Activated naive CD8-positive, alpha-beta T cell treated with anti-CD3 and anti-CD28 coated beads, Interleukin-2, amount 50 U/mL, for 24 hours (primary cell): ENCODE measurements at regions not wholly inside any gene's neighbourhood (a gene's known extent, or its start where the extent isn't known, plus 50 kb on each side); places are given as distances from the start of the nearest gene placed in this dataset.

ENCODE experiments used
- ATAC-seq: fragments of 150-1000 bp; cut with Tn5 transposase; one replicate; pipeline ENCODE4 v1.10.0; 2021
- DNase-seq: peaks from one replicate; pipeline ENCODE4 v3.0.0; 2021
- H3K27ac Mint-ChIP-seq: one replicate; pipeline ENCODE4 v1.8.0; 2021; ENCODE audit warnings: mild to moderate bottlenecking, mixed read lengths
- H3K27me3 Mint-ChIP-seq: one replicate; pipeline ENCODE4 v1.8.0; 2021; ENCODE audit warnings: mixed read lengths
- H3K36me3 Mint-ChIP-seq: one replicate; pipeline ENCODE4 v1.8.0; 2021; ENCODE audit warnings: low read depth, mixed read lengths
- H3K4me1 Mint-ChIP-seq: one replicate; pipeline ENCODE4 v1.8.0; 2021; ENCODE audit warnings: mixed read lengths
- H3K4me3 Mint-ChIP-seq: one replicate; pipeline ENCODE4 v1.8.0; 2021; ENCODE audit warnings: mild to moderate bottlenecking, moderate library complexity, mixed read lengths
- H3K9me3 Mint-ChIP-seq: one replicate; pipeline ENCODE4 v1.8.0; 2021; ENCODE audit warnings: mixed read lengths

GRCh38 chr17:36816907-36817288 lies 120.4 kb upstream of the LHX1 start:
- H3K9me3 Mint-ChIP-seq: no peaks in the 10 kb centered on the region
- peaks cover 44% of the 10 kb centered on the region for H3K27me3 Mint-ChIP-seq
- no peaks in the 10 kb centered on the region for H3K4me1 Mint-ChIP-seq
- H3K4me3 Mint-ChIP-seq: no peak overlapping the region
- ATAC-seq (no peak), DNase-seq (no peak)
- H3K36me3 Mint-ChIP-seq: no peaks in the 10 kb centered on the region
- no peak overlapping the region for H3K27ac Mint-ChIP-seq

- H3K27ac Mint-ChIP-seq: no peak overlapping the region
- DNase-seq (no peak), ATAC-seq (no peak)
- H3K4me1 Mint-ChIP-seq: no peaks in the 10 kb centered on the region
- H3K4me3 Mint-ChIP-seq: no peak overlapping the region
- H3K27me3 Mint-ChIP-seq: peaks cover 38% of the 10 kb centered on the region
- no peaks in the 10 kb centered on the region for H3K36me3 Mint-ChIP-seq
- no peaks in the 10 kb centered on the region for H3K9me3 Mint-ChIP-seq
Observed at GRCh38 chr17:36817483-36818048, 119.7 kb upstream of the LHX1 start.

- peaks cover 36% of the 10 kb centered on the region for H3K27me3 Mint-ChIP-seq
Observed at GRCh38 chr17:36818134-36818825, 119.0 kb upstream of the LHX1 start.

GRCh38 chr17:36823850-36824677 lies 113.2 kb upstream of the LHX1 start:
- no peak overlapping the region for H3K27ac Mint-ChIP-seq
- no peaks in the 10 kb centered on the region for H3K4me1 Mint-ChIP-seq
- H3K9me3 Mint-ChIP-seq: no peaks in the 10 kb centered on the region
- DNase-seq: no peak
- H3K36me3 Mint-ChIP-seq: no peaks in the 10 kb centered on the region
- peaks cover 47% of the 10 kb centered on the region for H3K27me3 Mint-ChIP-seq
- no peak overlapping the region for H3K4me3 Mint-ChIP-seq
- ATAC-seq: no peak

More at GRCh38 chr17:36818134-36818825, 119.0 kb upstream of the LHX1 start:
- H3K4me1 Mint-ChIP-seq: no peaks in the 10 kb centered on the region
- no peak overlapping the region for H3K4me3 Mint-ChIP-seq
- no peaks in the 10 kb centered on the region for H3K9me3 Mint-ChIP-seq
- ATAC-seq: no peak
- no peak for DNase-seq
- no peak overlapping the region for H3K27ac Mint-ChIP-seq
- H3K36me3 Mint-ChIP-seq: no peaks in the 10 kb centered on the region

GRCh38 chr17:36824678-36825101 lies 112.6 kb upstream of the LHX1 start:
- DNase-seq: no peak
- no peak overlapping the region for H3K27ac Mint-ChIP-seq

GRCh38 chr17:36825113-36825512 lies 112.2 kb upstream of the LHX1 start:
- Mint-ChIP-seq H3K9me3 (no peaks in the 10 kb centered on the region), H3K27me3 (peaks cover 44% of the 10 kb centered on the region), H3K4me3 (no peak overlapping the region), H3K27ac (no peak overlapping the region), H3K36me3 (no peaks in the 10 kb centered on the region), H3K4me1 (no peaks in the 10 kb centered on the region)
- no peak for ATAC-seq
- DNase-seq: no peak

More at GRCh38 chr17:36824678-36825101, 112.6 kb upstream of the LHX1 start:
- H3K4me1 Mint-ChIP-seq: no peaks in the 10 kb centered on the region
- no peak overlapping the region for H3K4me3 Mint-ChIP-seq
- ATAC-seq: peak; percentile 7
- H3K9me3 Mint-ChIP-seq: no peaks in the 10 kb centered on the region
- H3K36me3 Mint-ChIP-seq: no peaks in the 10 kb centered on the region
- H3K27me3 Mint-ChIP-seq: peaks cover 46% of the 10 kb centered on the region

GRCh38 chr17:36825521-36825920 lies 111.8 kb upstream of the LHX1 start:
- no peaks in the 10 kb centered on the region for H3K9me3 Mint-ChIP-seq
- ATAC-seq: no peak
- no peak overlapping the region for H3K27ac Mint-ChIP-seq
- H3K4me1 Mint-ChIP-seq: no peaks in the 10 kb centered on the region
- no peak for DNase-seq
- H3K27me3 Mint-ChIP-seq: peaks cover 44% of the 10 kb centered on the region
- no peak overlapping the region for H3K4me3 Mint-ChIP-seq
- no peaks in the 10 kb centered on the region for H3K36me3 Mint-ChIP-seq

- Mint-ChIP-seq H3K36me3 (no peaks in the 10 kb centered on the region), H3K9me3 (no peaks in the 10 kb centered on the region), H3K4me1 (no peaks in the 10 kb centered on the region), H3K27me3 (peaks cover 44% of the 10 kb centered on the region), H3K4me3 (no peak overlapping the region), H3K27ac (no peak overlapping the region)
- no peak for ATAC-seq
- DNase-seq: no peak
Observed at GRCh38 chr17:36825951-36826350, 111.3 kb upstream of the LHX1 start.

- Mint-ChIP-seq H3K4me3 (no peak overlapping the region), H3K27me3 (peaks cover 37% of the 10 kb centered on the region), H3K36me3 (no peaks in the 10 kb centered on the region), H3K9me3 (no peaks in the 10 kb centered on the region), H3K4me1 (no peaks in the 10 kb centered on the region), H3K27ac (no peak overlapping the region)
- no peak for DNase-seq
- no peak for ATAC-seq
Observed at GRCh38 chr17:36827081-36827480, 110.2 kb upstream of the LHX1 start.

GRCh38 chr17:36829676-36830075 lies 107.6 kb upstream of the LHX1 start:
- Mint-ChIP-seq H3K9me3 (no peaks in the 10 kb centered on the region), H3K27ac (no peak overlapping the region), H3K4me1 (no peaks in the 10 kb centered on the region), H3K27me3 (peaks cover 26% of the 10 kb centered on the region), H3K36me3 (no peaks in the 10 kb centered on the region), H3K4me3 (no peak overlapping the region)
- DNase-seq (no peak), ATAC-seq (no peak)

- ATAC-seq: no peak
- peaks cover 11% of the 10 kb centered on the region for H3K27me3 Mint-ChIP-seq
- H3K27ac Mint-ChIP-seq: no peak overlapping the region
- no peaks in the 10 kb centered on the region for H3K9me3 Mint-ChIP-seq
- H3K36me3 Mint-ChIP-seq: no peaks in the 10 kb centered on the region
- H3K4me3 Mint-ChIP-seq: no peak overlapping the region
- DNase-seq: no peak
- no peaks in the 10 kb centered on the region for H3K4me1 Mint-ChIP-seq
Observed at GRCh38 chr17:36833279-36833678, 104.0 kb upstream of the LHX1 start.

GRCh38 chr17:36835036-36835435 lies 102.2 kb upstream of the LHX1 start:
- Mint-ChIP-seq H3K36me3 (no peaks in the 10 kb centered on the region), H3K4me1 (no peaks in the 10 kb centered on the region), H3K9me3 (no peaks in the 10 kb centered on the region), H3K27ac (no peak overlapping the region), H3K4me3 (no peak overlapping the region), H3K27me3 (peaks cover 7% of the 10 kb centered on the region)
- no peak for ATAC-seq
- no peak for DNase-seq

- DNase-seq (no peak), ATAC-seq (no peak)
- Mint-ChIP-seq H3K4me3 (no peak overlapping the region), H3K9me3 (no peaks in the 10 kb centered on the region), H3K27ac (no peak overlapping the region), H3K4me1 (no peaks in the 10 kb centered on the region), H3K36me3 (peaks cover 2% of the 10 kb centered on the region), H3K27me3 (peaks cover 14% of the 10 kb centered on the region)
Observed at GRCh38 chr17:36837195-36837938, 99.9 kb upstream of the LHX1 start.

GRCh38 chr17:36837939-36838272 lies 99.4 kb upstream of the LHX1 start:
- Mint-ChIP-seq H3K27ac (no peak overlapping the region), H3K36me3 (peaks cover 2% of the 10 kb centered on the region), H3K4me3 (no peak overlapping the region), H3K4me1 (no peaks in the 10 kb centered on the region), H3K27me3 (peaks cover 19% of the 10 kb centered on the region), H3K9me3 (no peaks in the 10 kb centered on the region)
- DNase-seq (no peak), ATAC-seq (no peak)
